ENCODE measurements at regions not wholly inside any gene's neighbourhood (a gene's known extent, or its start where the extent isn't known, plus 50 kb on each side); places are given as distances from the start of the nearest gene placed in this dataset.
"Not testable (repeated sequence)": the region's sequence is repeated elsewhere in the genome, so short reads cannot be mapped to it uniquely, and the experiment has no call there.

DNA sequence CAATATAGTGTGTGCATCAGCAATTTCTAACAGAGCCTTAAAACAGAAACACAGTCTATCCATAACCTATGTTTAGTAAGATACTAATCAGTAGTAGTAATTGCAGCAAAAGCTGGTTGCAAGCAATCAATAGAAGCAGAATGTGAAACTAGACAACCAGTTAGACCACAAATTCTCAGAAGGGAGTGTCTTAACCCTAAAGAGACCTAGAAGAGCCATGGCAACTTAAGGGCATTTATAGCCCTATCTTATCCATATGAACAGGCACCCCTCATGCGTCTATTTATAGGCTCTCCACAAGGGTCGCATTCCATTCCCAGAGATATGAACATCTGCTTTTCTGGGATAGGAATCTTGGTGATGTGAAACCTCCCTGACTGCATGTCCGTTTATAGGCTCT lies 188.1 kb upstream of the RAI14 start:
- TF ChIP-seq, protein P1, sequence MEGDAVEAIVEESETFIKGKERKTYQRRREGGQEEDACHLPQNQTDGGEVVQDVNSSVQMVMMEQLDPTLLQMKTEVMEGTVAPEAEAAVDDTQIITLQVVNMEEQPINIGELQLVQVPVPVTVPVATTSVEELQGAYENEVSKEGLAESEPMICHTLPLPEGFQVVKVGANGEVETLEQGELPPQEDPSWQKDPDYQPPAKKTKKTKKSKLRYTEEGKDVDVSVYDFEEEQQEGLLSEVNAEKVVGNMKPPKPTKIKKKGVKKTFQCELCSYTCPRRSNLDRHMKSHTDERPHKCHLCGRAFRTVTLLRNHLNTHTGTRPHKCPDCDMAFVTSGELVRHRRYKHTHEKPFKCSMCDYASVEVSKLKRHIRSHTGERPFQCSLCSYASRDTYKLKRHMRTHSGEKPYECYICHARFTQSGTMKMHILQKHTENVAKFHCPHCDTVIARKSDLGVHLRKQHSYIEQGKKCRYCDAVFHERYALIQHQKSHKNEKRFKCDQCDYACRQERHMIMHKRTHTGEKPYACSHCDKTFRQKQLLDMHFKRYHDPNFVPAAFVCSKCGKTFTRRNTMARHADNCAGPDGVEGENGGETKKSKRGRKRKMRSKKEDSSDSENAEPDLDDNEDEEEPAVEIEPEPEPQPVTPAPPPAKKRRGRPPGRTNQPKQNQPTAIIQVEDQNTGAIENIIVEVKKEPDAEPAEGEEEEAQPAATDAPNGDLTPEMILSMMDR (conservative IDR thresholded peaks at IDR 0.05 in 1 of 2, IDR thresholded peaks at IDR 0.05 in 1 of 2; ENCODE audit: extremely low read depth in 1 of 2, insufficient read depth in 1 of 2, low read depth in 1 of 2, low read length in 2 of 2), result not testable (repeated sequence)
- TF ChIP-seq EZH2 (IDR thresholded peaks at IDR 0.05; ENCODE audit: borderline replicate concordance, low read length), result not testable (repeated sequence)
